ENCODE measurements at regions not wholly inside any gene's neighbourhood (a gene's known extent, or its start where the extent isn't known, plus 50 kb on each side); places are given as distances from the start of the nearest gene placed in this dataset.

GRCh38 chr13:107969546-107969945 is 245.8 kb downstream of the LIG4 start:
- Histone ChIP-seq H3K4me3 (ENCODE audit: low read length) (no peak overlapping the region), H3K27me3 (ENCODE audit: control insufficient read depth in 1 of 2, insufficient read depth in 2 of 2, low read length in 2 of 2) (no peaks in the 10 kb centered on the region), H3K36me3 (ENCODE audit: insufficient read depth, low read length) (no peaks in the 10 kb centered on the region), H3K9me3 (ENCODE audit: control insufficient read depth in 1 of 2, insufficient read depth in 1 of 2, low read length in 2 of 2) (no peaks in the 10 kb centered on the region), H3K27ac (ENCODE audit: low read depth in 1 of 2, low read length in 2 of 2) (no peak overlapping the region), H3K4me1 (ENCODE audit: insufficient read depth, low read length) (no peaks in the 10 kb centered on the region)
- no peak for DNase-seq
- Mint-ChIP-seq H3K9me3 (no peaks in the 10 kb centered on the region), H3K4me3 (no peak overlapping the region), H3K4me1 (ENCODE audit: low read depth) (no peaks in the 10 kb centered on the region), H3K27ac (no peak overlapping the region), H3K36me3 (ENCODE audit: low read depth) (no peaks in the 10 kb centered on the region), H3K27me3 (no peaks in the 10 kb centered on the region)
- ChIA-PET CTCF (no interaction called here), POLR2A (no interaction called here)
- intact Hi-C loops (cut with DNase I, micrococcal nuclease): no loop called here
- ATAC-seq (ENCODE audit: poor library complexity): no peak
- TF ChIP-seq CTCF (IDR thresholded peaks at IDR 0.05): no peak

- Histone ChIP-seq H3K9me3 (ENCODE audit: control insufficient read depth in 1 of 2, insufficient read depth in 1 of 2, low read length in 2 of 2) (no peaks in the 10 kb centered on the region), H3K4me1 (ENCODE audit: insufficient read depth, low read length) (no peaks in the 10 kb centered on the region), H3K4me3 (ENCODE audit: low read length) (no peak overlapping the region), H3K36me3 (ENCODE audit: insufficient read depth, low read length) (no peaks in the 10 kb centered on the region), H3K27me3 (ENCODE audit: control insufficient read depth in 1 of 2, insufficient read depth in 2 of 2, low read length in 2 of 2) (no peaks in the 10 kb centered on the region), H3K27ac (ENCODE audit: low read depth in 1 of 2, low read length in 2 of 2) (no peak overlapping the region)
- ATAC-seq (ENCODE audit: poor library complexity) (no peak), DNase-seq (no peak)
- Mint-ChIP-seq H3K27ac (no peak overlapping the region), H3K4me1 (ENCODE audit: low read depth) (no peaks in the 10 kb centered on the region), H3K4me3 (no peak overlapping the region), H3K36me3 (ENCODE audit: low read depth) (no peaks in the 10 kb centered on the region), H3K27me3 (no peaks in the 10 kb centered on the region), H3K9me3 (peaks cover 2% of the 10 kb centered on the region)
- intact Hi-C loops (cut with DNase I, micrococcal nuclease): no loop called here
- ChIA-PET CTCF (no interaction called here), POLR2A (no interaction called here)
- TF ChIP-seq CTCF (IDR thresholded peaks at IDR 0.05): no peak
Observed at GRCh38 chr13:107968470-107968869, 246.9 kb downstream of the LIG4 start.

- CTCF ChIA-PET: no interaction called here
- ATAC-seq (ENCODE audit: poor library complexity) (no peak), DNase-seq (no peak)
- Mint-ChIP-seq H3K4me3 (no peak overlapping the region), H3K27ac (no peak overlapping the region), H3K9me3 (peaks cover 3% of the 10 kb centered on the region), H3K36me3 (ENCODE audit: low read depth) (no peaks in the 10 kb centered on the region), H3K4me1 (ENCODE audit: low read depth) (no peaks in the 10 kb centered on the region), H3K27me3 (no peaks in the 10 kb centered on the region)
- no peaks in the 10 kb centered on the region for H3K4me1 ChIP-seq (ENCODE audit: insufficient read depth, low read length)
- H3K36me3 ChIP-seq (ENCODE audit: insufficient read depth, low read length): no peaks in the 10 kb centered on the region
- intact Hi-C loops (cut with DNase I, micrococcal nuclease): no loop called here
- no peak overlapping the region for H3K27ac ChIP-seq (ENCODE audit: low read depth in 1 of 2, low read length in 2 of 2)
- no peak overlapping the region for H3K4me3 ChIP-seq (ENCODE audit: low read length)
- TF ChIP-seq CTCF (IDR thresholded peaks at IDR 0.05): no peak
- POLR2A ChIA-PET: no interaction called here
- no peaks in the 10 kb centered on the region for H3K27me3 ChIP-seq (ENCODE audit: control insufficient read depth in 1 of 2, insufficient read depth in 2 of 2, low read length in 2 of 2)
- H3K9me3 ChIP-seq (ENCODE audit: control insufficient read depth in 1 of 2, insufficient read depth in 1 of 2, low read length in 2 of 2): no peaks in the 10 kb centered on the region
Observed at GRCh38 chr13:107964395-107964794, 250.9 kb downstream of the LIG4 start.

Data from CD4-positive, alpha-beta T cell (primary cell).